H9 (cell line): ENCODE measurements at regions not wholly inside any gene's neighbourhood (a gene's known extent, or its start where the extent isn't known, plus 50 kb on each side); places are given as distances from the start of the nearest gene placed in this dataset.

Experiments
- DNase-seq: peaks from one replicate; pipeline ENCODE4 v3.0.0-alpha.2; 2017
- H2AFZ ChIP-seq: one replicate; pipeline ENCODE4 v1.6.1; 2013; ENCODE audit warnings: mild to moderate bottlenecking, low read length, control low read depth, moderate library complexity
- H2AK5ac ChIP-seq: 2 replicates; pipeline ENCODE4 v1.6.1; 2013; ENCODE audit warnings: low read length, control low read depth, mixed read lengths; ENCODE audit not compliant: insufficient read length
- H2BK120ac ChIP-seq: one replicate; pipeline ENCODE4 v1.6.1; 2013; ENCODE audit warnings: low read depth, mild to moderate bottlenecking, low read length, control low read depth, inconsistent platforms; ENCODE audit not compliant: poor library complexity, severe bottlenecking
- H2BK12ac ChIP-seq: 2 replicates; pipeline ENCODE4 v1.6.1; 2013; ENCODE audit warnings: low read length, control low read depth, mixed read lengths, low read depth; ENCODE audit not compliant: insufficient read length
- H2BK15ac ChIP-seq: 2 replicates; pipeline ENCODE4 v1.6.1; 2013; ENCODE audit warnings: low read depth, low read length, control low read depth
- H2BK20ac ChIP-seq: one replicate; pipeline ENCODE4 v1.6.1; 2013; ENCODE audit warnings: low read depth, mild to moderate bottlenecking, low read length, control low read depth, inconsistent platforms; ENCODE audit not compliant: poor library complexity, severe bottlenecking
- H2BK5ac ChIP-seq: 2 replicates; pipeline ENCODE4 v1.6.1; 2013; ENCODE audit warnings: low read length, control low read depth, mixed read lengths; ENCODE audit not compliant: insufficient read length
- H3K14ac ChIP-seq: 2 replicates; pipeline ENCODE4 v1.6.1; 2013; ENCODE audit warnings: low read length, control low read depth; ENCODE audit not compliant: insufficient read depth
- H3K18ac ChIP-seq: 2 replicates; pipeline ENCODE4 v1.6.1; 2013; ENCODE audit warnings: low read depth, mild to moderate bottlenecking, mixed read lengths, low read length, control low read depth; ENCODE audit not compliant: insufficient read length
- H3K23ac ChIP-seq: 2 replicates; pipeline ENCODE4 v1.6.1; 2013; ENCODE audit warnings: low read length, control low read depth, mixed read lengths, low read depth; ENCODE audit not compliant: insufficient read length
- H3K23me2 ChIP-seq: 2 replicates; pipeline ENCODE4 v1.6.1; 2013; ENCODE audit warnings: low read depth, mild to moderate bottlenecking, mixed read lengths, low read length, control low read depth; ENCODE audit not compliant: insufficient read length, poor library complexity, severe bottlenecking
- H3K27ac ChIP-seq: 2 replicates; pipeline ENCODE4 v1.5.1; 2013; ENCODE audit warnings: low read length, control low read depth, mixed read lengths, low read depth; ENCODE audit not compliant: insufficient read length
- H3K27me3 ChIP-seq: 2 replicates; pipeline ENCODE4 v1.6.1; 2013; ENCODE audit warnings: low read length, control low read depth, inconsistent platforms; ENCODE audit not compliant: insufficient read depth
- H3K4ac ChIP-seq: 2 replicates; pipeline ENCODE4 v1.6.1; 2013; ENCODE audit warnings: low read depth, mild to moderate bottlenecking, control low read depth, inconsistent platforms, low read length, moderate library complexity
- H3K4me1 ChIP-seq: 2 replicates; pipeline ENCODE4 v1.6.1; 2013; ENCODE audit warnings: low read length, control low read depth, inconsistent platforms; ENCODE audit not compliant: insufficient read depth
- H3K4me2 ChIP-seq: 2 replicates; pipeline ENCODE4 v1.6.1; 2013; ENCODE audit warnings: low read length, control low read depth, mixed read lengths; ENCODE audit not compliant: insufficient read length, insufficient read depth
- H3K56ac ChIP-seq: 2 replicates; pipeline ENCODE4 v1.6.1; 2013; ENCODE audit warnings: low read depth, mild to moderate bottlenecking, mixed read lengths, low read length, control low read depth; ENCODE audit not compliant: insufficient read length
- H3K79me1 ChIP-seq: 2 replicates; pipeline ENCODE4 v1.6.1; 2013; ENCODE audit warnings: low read depth, mild to moderate bottlenecking, moderate library complexity, low read length, control low read depth, inconsistent platforms; ENCODE audit not compliant: insufficient read depth, poor library complexity, severe bottlenecking
- H3K79me2 ChIP-seq: 2 replicates; pipeline ENCODE4 v1.6.1; 2013; ENCODE audit warnings: low read length, control low read depth, inconsistent platforms; ENCODE audit not compliant: insufficient read depth
- H3K9ac ChIP-seq: 2 replicates; pipeline ENCODE4 v1.6.1; 2013; ENCODE audit warnings: low read length, control low read depth, mixed read lengths; ENCODE audit not compliant: insufficient read length; ENCODE audit errors: extremely low read depth
- H3K9me3 ChIP-seq: one replicate; pipeline ENCODE4 v1.6.1; 2013; ENCODE audit warnings: low read depth, low read length, inconsistent platforms; ENCODE audit not compliant: control insufficient read depth
- H3T11ph ChIP-seq: one replicate; pipeline ENCODE4 v1.6.1; 2013; ENCODE audit warnings: mild to moderate bottlenecking, low read length, control low read depth, inconsistent platforms
- H4K20me1 ChIP-seq: one replicate; pipeline ENCODE4 v1.6.1; 2013; ENCODE audit not compliant: control insufficient read depth, insufficient read length, insufficient read depth
- H4K5ac ChIP-seq: 2 replicates; pipeline ENCODE4 v1.6.1; 2013; ENCODE audit warnings: low read depth, mild to moderate bottlenecking, mixed read lengths, low read length, control low read depth; ENCODE audit not compliant: insufficient read length
- H4K8ac ChIP-seq: replicated peaks from 2 replicates; pipeline ENCODE4 v1.6.1; 2013; ENCODE audit warnings: low read length, control low read depth, mixed read lengths, low read depth; ENCODE audit not compliant: insufficient read length
- H4K91ac ChIP-seq: 2 replicates; pipeline ENCODE4 v1.6.1; 2013; ENCODE audit warnings: low read depth, mild to moderate bottlenecking, moderate library complexity, mixed read lengths, low read length, control low read depth; ENCODE audit not compliant: insufficient read length
- H3K27ac Mint-ChIP-seq, 3 experiments: 2 replicates in 2 of 3; 3 replicates in 1 of 3; pipeline ENCODE4 v1.8.0; 2020 to 2021; ENCODE audit warnings: mixed read lengths in 3 of 3, mild to moderate bottlenecking in 1 of 3, moderate library complexity in 1 of 3
- H3K27me3 Mint-ChIP-seq: 2 replicates; pipeline ENCODE4 v1.8.0; 2021; ENCODE audit warnings: low read depth, mild to moderate bottlenecking, moderate library complexity, mixed read lengths
- H3K36me3 Mint-ChIP-seq, 3 experiments: 2 replicates in 2 of 3; 3 replicates in 1 of 3; pipeline ENCODE4 v1.8.0; 2020 to 2021; ENCODE audit warnings: low read depth in 3 of 3, mixed read lengths in 3 of 3; ENCODE audit not compliant: insufficient read depth in 1 of 3
- H3K4me1 Mint-ChIP-seq, 2 experiments: 2 replicates each; pipeline ENCODE4 v1.8.0; 2020; ENCODE audit warnings: mixed read lengths in 2 of 2
- H3K4me3 Mint-ChIP-seq, 2 experiments: 2 replicates in 1 of 2; 3 replicates in 1 of 2; pipeline ENCODE4 v1.8.0; 2020 to 2021; ENCODE audit warnings: mild to moderate bottlenecking in 2 of 2, mixed read lengths in 2 of 2, moderate library complexity in 1 of 2
- H3K9me3 Mint-ChIP-seq, 2 experiments: 2 replicates in 1 of 2; 3 replicates in 1 of 2; pipeline ENCODE4 v1.8.0; 2020; ENCODE audit warnings: mild to moderate bottlenecking in 2 of 2, mixed read lengths in 2 of 2, moderate library complexity in 1 of 2
- CTCF ChIP-seq: fragments of 200-600 bp; sonication (generic); conservative IDR thresholded peaks from 3 replicates; pipeline ENCODE4 v1.8.0; 2021; ENCODE audit warnings: antibody characterized with exemption, mild to moderate bottlenecking
- WGBS: extraction: QIAGEN DNeasy Blood & Tissue Kit; methylation state at CpG from one replicate; pipeline ENCODE4 v1.1.7; 2013; ENCODE audit warnings: missing lambda C conversion rate, low lambda C conversion rate, mixed read lengths; ENCODE audit not compliant: insufficient read length; ENCODE audit errors: extremely low coverage; 5-methylcytosine and 5-hydroxymethylcytosine counted together

- no peak overlapping the region for H4K8ac ChIP-seq
- no peak overlapping the region for H2AFZ ChIP-seq
- no peak overlapping the region for H3K27ac ChIP-seq
- no peaks in the 10 kb centered on the region for H3K36me3 Mint-ChIP-seq
- H2BK120ac ChIP-seq: no peak overlapping the region
- H3K23me2 ChIP-seq: no peaks in the 10 kb centered on the region
- no peak overlapping the region for H3K4me3 Mint-ChIP-seq
- H3K18ac ChIP-seq: no peak overlapping the region
- H3K9me3 ChIP-seq: no peaks in the 10 kb centered on the region
- no peak overlapping the region for H2BK15ac ChIP-seq
- H3K79me1 ChIP-seq: no peaks in the 10 kb centered on the region
- no peaks in the 10 kb centered on the region; a peak in 1 of 5 replicates for H3K9me3 Mint-ChIP-seq
- H3K27me3 Mint-ChIP-seq: no peaks in the 10 kb centered on the region
- no peak overlapping the region for H3K14ac ChIP-seq
- H4K20me1 ChIP-seq: no peaks in the 10 kb centered on the region
- H3K9ac ChIP-seq: no peak overlapping the region
- no peak overlapping the region for H3K4ac ChIP-seq
- H4K91ac ChIP-seq: no peak overlapping the region
- peaks cover 27 to 32% of the 10 kb centered on the region in 2 experiments for H3K4me1 Mint-ChIP-seq
- no peaks in the 10 kb centered on the region for H3K4me1 ChIP-seq
- H3T11ph ChIP-seq: no peak overlapping the region
- no peak overlapping the region for H2BK20ac ChIP-seq
- H3K4me2 ChIP-seq: no peak overlapping the region
- no peaks in the 10 kb centered on the region for H3K79me2 ChIP-seq
- no peak overlapping the region for H2BK5ac ChIP-seq
- peak overlapping the region in 1 of 3 experiments; percentile 54; a peak in 1 of 7 replicates for H3K27ac Mint-ChIP-seq
- DNase-seq: no peak
- no peak overlapping the region for H2AK5ac ChIP-seq
- H3K23ac ChIP-seq: no peak overlapping the region
- H3K27me3 ChIP-seq: no peaks in the 10 kb centered on the region
- no peak for TF ChIP-seq CTCF
- H4K5ac ChIP-seq: no peak overlapping the region
- H3K56ac ChIP-seq: no peak overlapping the region
- H2BK12ac ChIP-seq: no peak overlapping the region
- no CpG with 5 or more reads among the region's 8 CpGs for WGBS
Observed at GRCh38 chr14:38789805-38790204, 313.2 kb downstream of the SEC23A start.
